ENCODE measurements at regions not wholly inside any gene's neighbourhood (a gene's known extent, or its start where the extent isn't known, plus 50 kb on each side); places are given as distances from the start of the nearest gene placed in this dataset.

DNA sequence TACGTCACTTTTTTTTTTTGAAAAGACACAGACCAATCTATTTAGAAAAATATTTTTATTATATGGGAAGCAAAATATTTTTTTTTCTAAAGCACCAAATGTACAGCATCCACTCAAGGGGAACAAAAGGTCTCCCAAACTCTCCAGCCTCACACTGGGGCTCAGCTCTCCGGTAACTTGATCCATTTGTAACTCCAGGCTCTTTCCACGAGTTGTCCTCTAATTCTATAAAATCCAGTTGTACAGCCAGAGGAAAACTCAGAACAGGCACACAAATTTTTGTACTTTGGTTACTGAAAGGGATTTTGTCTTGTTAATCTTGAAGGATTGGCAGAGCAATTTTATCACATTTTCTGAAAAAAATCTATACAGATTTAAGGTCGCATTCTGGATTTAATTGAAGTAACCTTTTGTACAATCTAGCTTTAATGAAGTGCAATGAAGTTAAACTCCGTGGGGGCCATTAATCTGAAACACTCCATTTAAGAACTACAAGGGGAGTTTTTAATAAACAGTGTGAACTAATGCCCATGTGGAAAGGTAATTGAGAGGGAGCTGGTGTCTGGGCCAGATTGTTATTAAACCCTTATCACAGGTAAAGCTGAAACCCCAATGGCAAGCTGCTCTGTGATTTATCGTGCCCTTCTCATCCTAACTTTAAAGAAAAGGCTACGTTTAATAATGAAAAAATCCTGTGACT lies 161.2 kb upstream of the FRG1 start:
- FAIRE-seq, result no peak
- TF ChIP-seq POLR2A (IDR thresholded peaks at IDR 0.05; ENCODE audit: low read depth, low read length) (no peak), TAF1 (IDR thresholded peaks at IDR 0.05; ENCODE audit: borderline replicate concordance, low read depth, low read length) (no peak), POLR2AphosphoS5 (IDR thresholded peaks at IDR 0.05; ENCODE audit: low read depth, low read length) (no peak)
- DNase-seq (ENCODE audit: insufficient read length), result no peak

DNA sequence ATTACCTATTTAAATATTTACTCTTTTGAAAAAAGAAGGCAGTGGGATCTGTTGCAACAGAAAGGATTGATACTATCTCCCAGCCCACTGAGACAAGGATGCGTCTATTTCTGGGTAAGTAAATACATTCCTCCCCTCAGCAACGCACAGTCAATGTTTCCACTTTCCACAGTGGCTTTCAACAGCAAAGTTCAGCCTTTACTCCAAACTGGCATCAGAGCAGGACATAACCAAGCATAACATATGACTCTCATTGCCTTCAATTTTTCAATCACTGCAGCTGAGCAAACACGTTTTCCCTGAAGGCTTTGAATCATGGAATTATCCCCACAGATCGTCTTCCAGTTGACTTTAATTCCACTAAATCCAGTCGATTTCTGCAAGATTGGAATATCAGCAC lies 160.3 kb upstream of the FRG1 start:
- TF ChIP-seq TAF1 (IDR thresholded peaks at IDR 0.05; ENCODE audit: borderline replicate concordance, low read depth, low read length), result no peak
- TF ChIP-seq POLR2A (IDR thresholded peaks at IDR 0.05; ENCODE audit: low read depth, low read length), result no peak
- TF ChIP-seq POLR2AphosphoS5 (IDR thresholded peaks at IDR 0.05; ENCODE audit: low read depth, low read length), result no peak
- FAIRE-seq, result no peak

DNA sequence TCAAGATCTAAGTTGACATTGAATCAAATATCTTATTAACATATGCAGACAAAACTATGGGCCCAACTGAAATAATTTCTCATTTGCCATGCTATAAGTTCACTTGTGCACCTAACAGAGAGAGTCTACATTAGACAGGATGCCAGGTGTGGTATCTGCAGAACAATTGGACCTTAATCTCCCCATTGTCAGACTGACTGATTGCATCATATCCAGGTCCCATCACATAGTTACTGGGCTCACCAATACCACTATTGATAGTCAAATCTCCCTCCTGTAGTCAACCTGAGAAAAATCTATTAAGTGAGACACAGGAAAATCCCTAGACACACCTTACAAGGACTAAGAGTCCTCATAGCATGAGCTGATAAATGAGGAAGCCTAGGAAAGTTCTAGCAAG lies 156.0 kb upstream of the FRG1 start:
- TF ChIP-seq POLR2AphosphoS5 (IDR thresholded peaks at IDR 0.05; ENCODE audit: low read depth, low read length) (no peak), TAF1 (IDR thresholded peaks at IDR 0.05; ENCODE audit: borderline replicate concordance, low read depth, low read length) (no peak), POLR2A (IDR thresholded peaks at IDR 0.05; ENCODE audit: low read depth, low read length) (no peak)
- FAIRE-seq (no peak), DNase-seq (ENCODE audit: insufficient read length) (no peak)

More for the DNA sequence above, 160.3 kb upstream of the FRG1 start:
- DNase-seq (ENCODE audit: insufficient read length), result no peak

DNA sequence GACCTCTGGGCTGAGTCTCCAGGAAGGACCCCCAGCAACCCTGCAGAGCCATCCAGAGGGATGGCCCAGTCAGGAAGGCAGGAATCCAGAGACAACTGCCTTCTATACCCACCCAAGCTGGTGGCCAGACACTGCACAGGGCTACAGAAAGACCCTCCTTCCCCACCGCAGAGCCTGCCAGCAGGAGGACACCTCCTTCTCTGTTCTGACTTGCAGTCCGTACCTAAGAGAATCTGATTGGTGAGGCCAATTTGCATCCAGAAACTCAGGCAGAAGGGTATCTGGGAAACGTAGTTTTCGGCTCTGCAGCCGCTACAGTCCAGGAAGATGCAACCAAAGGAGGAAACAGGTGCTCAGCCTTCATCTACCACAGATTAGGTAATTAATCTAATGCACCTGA lies 155.4 kb upstream of the FRG1 start:
- DNase-seq (ENCODE audit: insufficient read length) (no peak), FAIRE-seq (no peak)
- TF ChIP-seq TAF1 (IDR thresholded peaks at IDR 0.05; ENCODE audit: borderline replicate concordance, low read depth, low read length) (no peak), POLR2AphosphoS5 (IDR thresholded peaks at IDR 0.05; ENCODE audit: low read depth, low read length) (no peak), POLR2A (IDR thresholded peaks at IDR 0.05; ENCODE audit: low read depth, low read length) (no peak)

DNA sequence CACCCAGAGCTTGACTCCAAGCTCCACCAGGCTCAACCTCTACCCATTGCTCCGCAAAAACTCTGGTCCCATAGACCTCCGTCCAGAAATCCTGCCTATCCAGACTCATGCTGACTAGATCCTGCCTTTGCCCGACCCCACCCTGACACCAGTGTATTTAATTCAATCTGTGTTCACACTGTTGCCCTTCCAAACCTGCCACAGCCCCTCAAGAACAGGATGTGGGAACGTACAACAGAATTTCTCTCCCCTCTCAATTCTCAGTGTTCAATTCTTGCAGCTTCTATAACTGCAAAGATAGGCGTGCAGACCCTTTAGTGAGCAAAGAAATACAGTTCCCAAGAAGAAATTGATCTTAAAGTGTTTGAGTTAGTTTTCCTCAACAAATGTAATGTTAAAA lies 154.2 kb upstream of the FRG1 start:
- no peak for TF ChIP-seq TAF1 (IDR thresholded peaks at IDR 0.05; ENCODE audit: borderline replicate concordance, low read depth, low read length)
- no peak for TF ChIP-seq POLR2A (IDR thresholded peaks at IDR 0.05; ENCODE audit: low read depth, low read length)
- no peak for TF ChIP-seq POLR2AphosphoS5 (IDR thresholded peaks at IDR 0.05; ENCODE audit: low read depth, low read length)
- DNase-seq (ENCODE audit: insufficient read length), result no peak
- no peak for FAIRE-seq

DNA sequence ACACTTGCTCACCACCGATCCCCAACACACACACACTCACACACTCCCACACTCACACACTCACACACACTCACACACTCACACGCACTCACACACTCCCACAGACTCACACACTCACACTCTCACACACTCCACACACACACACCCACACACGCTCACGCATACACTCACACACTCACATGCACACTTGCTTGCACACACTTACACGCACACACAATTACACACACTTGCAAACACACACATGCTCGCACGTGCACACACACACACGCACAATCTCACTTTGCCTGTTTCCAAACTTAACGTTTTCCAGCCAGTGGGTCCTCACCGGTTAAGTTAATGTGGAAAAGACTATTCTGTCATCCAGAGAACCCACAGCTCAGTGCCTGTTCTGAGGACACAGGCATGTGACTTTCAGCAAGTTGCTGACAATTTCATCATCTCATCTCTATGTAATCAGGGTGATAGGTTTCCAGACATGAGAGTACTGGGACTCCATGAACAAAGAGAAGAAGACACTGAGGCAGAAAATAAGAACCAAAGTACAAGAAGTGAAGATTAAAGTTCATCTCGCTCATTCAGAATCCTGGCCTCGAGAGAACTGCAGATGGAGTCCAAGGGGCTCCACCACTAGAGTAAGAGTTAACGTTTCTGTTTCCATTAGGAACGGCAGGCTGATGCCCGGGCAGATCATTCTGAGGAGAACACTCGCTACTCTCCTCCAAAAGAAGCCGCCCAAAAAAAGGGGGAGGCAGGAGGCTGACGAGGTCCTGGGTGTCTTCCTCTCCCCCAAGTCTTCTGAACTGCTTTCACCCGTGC lies 153.2 kb upstream of the FRG1 start:
- no peak for FAIRE-seq
- DNase-seq (ENCODE audit: insufficient read length), result no peak

DNA sequence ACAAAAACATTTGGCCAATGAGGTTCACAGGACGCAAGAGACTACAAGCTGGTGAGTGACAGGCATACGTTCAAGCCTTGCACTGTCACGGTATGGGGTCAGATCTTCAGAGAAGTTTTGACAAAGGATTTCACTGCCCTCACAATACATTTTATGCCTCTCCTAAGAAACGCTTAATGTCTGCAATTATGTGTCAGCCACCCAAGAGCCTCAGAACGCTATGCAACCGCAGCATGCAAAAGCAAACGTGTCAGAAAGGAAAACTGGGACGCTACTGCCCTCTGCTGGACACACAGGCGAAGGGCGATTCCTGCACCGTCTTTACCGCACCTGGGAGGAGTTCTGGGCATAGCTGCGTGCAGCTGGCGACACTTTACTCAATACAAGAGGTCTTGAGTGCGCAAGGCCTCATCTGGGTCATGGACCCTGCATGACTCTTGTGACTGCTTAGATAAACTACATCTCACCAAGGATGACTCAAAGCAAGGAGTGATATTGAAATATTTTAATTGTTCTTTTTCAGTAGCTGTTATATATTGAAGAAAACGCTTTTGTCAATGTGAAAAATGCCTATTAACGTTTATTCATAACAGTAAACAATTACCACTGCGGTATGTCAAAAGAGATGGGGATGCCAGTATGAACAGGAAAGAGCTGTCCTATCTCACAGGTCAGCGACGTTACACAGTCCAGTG lies 147.6 kb upstream of the FRG1 start:
- peak; percentile 24 for FAIRE-seq
- no peak for TF ChIP-seq POLR2AphosphoS5 (IDR thresholded peaks at IDR 0.05; ENCODE audit: low read depth, low read length)
- TF ChIP-seq TAF1 (IDR thresholded peaks at IDR 0.05; ENCODE audit: borderline replicate concordance, low read depth, low read length), result no peak
- no peak for TF ChIP-seq POLR2A (IDR thresholded peaks at IDR 0.05; ENCODE audit: low read depth, low read length)
- peak; percentile 18 for DNase-seq (ENCODE audit: insufficient read length)

More for the DNA sequence above, 153.2 kb upstream of the FRG1 start:
- TF ChIP-seq POLR2AphosphoS5 (IDR thresholded peaks at IDR 0.05; ENCODE audit: low read depth, low read length), result no peak
- no peak for TF ChIP-seq TAF1 (IDR thresholded peaks at IDR 0.05; ENCODE audit: borderline replicate concordance, low read depth, low read length)
- no peak for TF ChIP-seq POLR2A (IDR thresholded peaks at IDR 0.05; ENCODE audit: low read depth, low read length)

DNA sequence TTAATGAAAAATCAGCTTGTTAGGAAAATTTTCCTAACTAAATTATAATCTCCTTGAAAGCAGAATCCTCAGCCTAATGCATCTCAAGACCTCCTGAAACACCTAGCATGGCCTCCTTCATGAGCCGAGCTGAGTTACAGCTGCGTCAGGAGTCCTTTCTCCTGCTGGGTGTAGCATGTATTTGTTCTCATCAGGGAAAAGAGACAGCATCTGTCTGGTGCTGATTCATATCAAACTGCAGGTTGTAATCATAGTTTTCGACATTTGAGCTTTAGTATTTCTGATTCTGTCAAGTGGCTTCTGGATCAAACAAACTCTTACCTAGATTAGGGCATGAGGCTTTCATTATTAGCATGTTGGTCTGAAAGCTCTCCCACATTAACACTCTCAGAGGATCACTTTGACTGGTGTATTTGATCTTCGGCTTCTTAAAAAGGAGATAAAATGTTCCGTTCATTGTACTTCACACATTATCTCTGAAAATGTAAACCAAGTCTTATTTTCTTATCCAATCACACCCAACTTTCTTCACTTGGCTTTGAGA lies 140.1 kb upstream of the FRG1 start:
- TF ChIP-seq POLR2A (IDR thresholded peaks at IDR 0.05; ENCODE audit: low read depth, low read length) (no peak), POLR2AphosphoS5 (IDR thresholded peaks at IDR 0.05; ENCODE audit: low read depth, low read length) (no peak), TAF1 (IDR thresholded peaks at IDR 0.05; ENCODE audit: borderline replicate concordance, low read depth, low read length) (no peak)
- no peak for DNase-seq (ENCODE audit: insufficient read length)
- no peak for FAIRE-seq

DNA sequence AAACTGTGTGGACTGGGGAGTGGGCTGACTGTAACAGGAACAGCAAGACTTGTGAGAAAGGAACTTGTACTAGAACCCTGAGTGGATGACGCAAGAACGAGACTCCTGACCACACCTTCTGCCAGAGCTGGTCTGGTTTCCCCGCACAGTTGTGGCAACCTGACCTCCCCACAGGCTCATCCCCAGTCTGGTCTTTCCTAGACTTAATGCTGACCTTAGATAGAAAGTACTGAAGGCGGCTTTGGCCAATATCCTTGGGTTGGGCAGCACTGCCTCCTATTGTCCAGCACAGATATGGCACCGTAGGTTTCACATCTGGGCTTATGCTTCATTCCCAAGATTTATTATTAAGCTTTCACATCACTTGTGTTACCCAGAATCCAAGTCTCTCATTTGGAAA lies 137.8 kb upstream of the FRG1 start:
- no peak for DNase-seq (ENCODE audit: insufficient read length)
- no peak for TF ChIP-seq TAF1 (IDR thresholded peaks at IDR 0.05; ENCODE audit: borderline replicate concordance, low read depth, low read length)
- no peak for TF ChIP-seq POLR2AphosphoS5 (IDR thresholded peaks at IDR 0.05; ENCODE audit: low read depth, low read length)
- TF ChIP-seq POLR2A (IDR thresholded peaks at IDR 0.05; ENCODE audit: low read depth, low read length), result no peak
- FAIRE-seq, result no peak

DNA sequence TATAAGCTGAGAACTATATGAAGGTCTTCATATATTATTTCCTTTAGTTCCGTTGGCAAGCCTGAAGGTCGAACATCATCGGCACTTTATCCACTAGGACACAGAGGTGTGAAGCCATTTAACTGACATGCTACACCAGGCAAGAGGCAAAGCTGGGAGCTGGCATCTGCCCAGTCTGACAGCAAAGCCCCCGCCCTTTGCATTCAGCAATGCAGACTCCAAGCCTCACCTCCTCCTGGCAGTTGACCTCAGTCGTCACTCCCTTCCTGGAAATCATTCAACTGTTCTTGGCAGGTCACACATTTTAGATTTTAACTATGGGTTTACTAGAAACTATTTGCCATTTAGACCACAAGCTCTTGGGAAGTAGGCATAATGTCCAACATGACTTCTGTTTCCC lies 135.8 kb upstream of the FRG1 start:
- no peak for TF ChIP-seq POLR2AphosphoS5 (IDR thresholded peaks at IDR 0.05; ENCODE audit: low read depth, low read length)
- no peak for TF ChIP-seq TAF1 (IDR thresholded peaks at IDR 0.05; ENCODE audit: borderline replicate concordance, low read depth, low read length)
- TF ChIP-seq POLR2A (IDR thresholded peaks at IDR 0.05; ENCODE audit: low read depth, low read length), result no peak
- FAIRE-seq (no peak), DNase-seq (ENCODE audit: insufficient read length) (no peak)

DNA sequence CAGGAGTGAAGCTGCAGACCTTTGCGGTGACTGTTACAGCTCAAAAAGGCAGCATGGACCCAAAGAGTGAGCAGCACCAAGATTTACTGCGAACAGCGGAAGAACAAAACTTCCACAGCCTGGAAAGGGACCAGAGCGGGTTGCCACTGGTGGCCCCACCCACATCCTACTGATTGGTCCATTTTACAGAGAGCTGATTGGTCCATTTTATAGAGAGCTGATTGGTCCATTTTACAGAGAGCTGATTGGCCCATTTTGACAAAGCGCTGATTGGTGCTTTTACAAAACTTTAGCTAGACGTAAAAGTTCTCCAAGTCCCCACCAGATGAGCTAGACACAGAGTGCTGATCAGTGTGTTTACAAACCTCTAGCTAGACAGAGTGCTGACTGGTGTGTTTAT lies 134.2 kb upstream of the FRG1 start:
- no peak for DNase-seq (ENCODE audit: insufficient read length)
- FAIRE-seq, result no peak
- TF ChIP-seq POLR2A (IDR thresholded peaks at IDR 0.05; ENCODE audit: low read depth, low read length) (no peak), POLR2AphosphoS5 (IDR thresholded peaks at IDR 0.05; ENCODE audit: low read depth, low read length) (no peak), TAF1 (IDR thresholded peaks at IDR 0.05; ENCODE audit: borderline replicate concordance, low read depth, low read length) (no peak)

All from GM12892 (cell line).